ENCODE measurements at regions not wholly inside any gene's neighbourhood (a gene's known extent, or its start where the extent isn't known, plus 50 kb on each side); places are given as distances from the start of the nearest gene placed in this dataset.

GRCh38 chr1:5341471-5341870 lies 650.8 kb downstream of the NPHP4 start:
- H3K4me3 Mint-ChIP-seq: no peak overlapping the region
- no peaks in the 10 kb centered on the region for H3K36me3 Mint-ChIP-seq (ENCODE audit: low read depth)
- no peaks in the 10 kb centered on the region for H3K4me1 Mint-ChIP-seq
- no peak overlapping the region for H3K27ac Mint-ChIP-seq
- H3K9me3 Mint-ChIP-seq: no peaks in the 10 kb centered on the region
- TF ChIP-seq CTCF (IDR thresholded peaks at IDR 0.05; ENCODE audit: unreplicated experiment in 3 of 3): no peak
- peaks cover 35% of the 10 kb centered on the region for H3K27me3 Mint-ChIP-seq (ENCODE audit: low read depth)

GRCh38 chr1:5340560-5341130 lies 651.6 kb downstream of the NPHP4 start:
- no peak for TF ChIP-seq CTCF (IDR thresholded peaks at IDR 0.05; ENCODE audit: unreplicated experiment in 3 of 3)
- Mint-ChIP-seq H3K27ac (no peak overlapping the region), H3K4me1 (no peaks in the 10 kb centered on the region), H3K36me3 (ENCODE audit: low read depth) (no peaks in the 10 kb centered on the region), H3K9me3 (no peaks in the 10 kb centered on the region), H3K4me3 (no peak overlapping the region), H3K27me3 (ENCODE audit: low read depth) (peaks cover 37% of the 10 kb centered on the region)

GRCh38 chr1:5338466-5338865 lies 653.8 kb downstream of the NPHP4 start:
- no peak overlapping the region for H3K4me3 Mint-ChIP-seq
- no peaks in the 10 kb centered on the region for H3K36me3 Mint-ChIP-seq (ENCODE audit: low read depth)
- no peak for TF ChIP-seq CTCF (IDR thresholded peaks at IDR 0.05; ENCODE audit: unreplicated experiment in 3 of 3)
- no peak overlapping the region for H3K27ac Mint-ChIP-seq
- H3K9me3 Mint-ChIP-seq: no peaks in the 10 kb centered on the region
- peaks cover 30% of the 10 kb centered on the region for H3K27me3 Mint-ChIP-seq (ENCODE audit: low read depth)
- H3K4me1 Mint-ChIP-seq: no peaks in the 10 kb centered on the region

GRCh38 chr1:5333291-5333690 lies 658.9 kb downstream of the NPHP4 start:
- Mint-ChIP-seq H3K4me3 (no peak overlapping the region), H3K9me3 (peaks cover 5% of the 10 kb centered on the region), H3K4me1 (no peaks in the 10 kb centered on the region), H3K36me3 (ENCODE audit: low read depth) (no peaks in the 10 kb centered on the region), H3K27ac (no peak overlapping the region), H3K27me3 (ENCODE audit: low read depth) (peaks cover 30% of the 10 kb centered on the region)
- no peak for TF ChIP-seq CTCF (IDR thresholded peaks at IDR 0.05; ENCODE audit: unreplicated experiment in 3 of 3)

GRCh38 chr1:5331101-5331500 lies 661.1 kb downstream of the NPHP4 start:
- Mint-ChIP-seq H3K9me3 (peaks cover 8% of the 10 kb centered on the region), H3K4me3 (no peak overlapping the region), H3K4me1 (no peaks in the 10 kb centered on the region), H3K27me3 (ENCODE audit: low read depth) (peaks cover 27% of the 10 kb centered on the region), H3K36me3 (ENCODE audit: low read depth) (no peaks in the 10 kb centered on the region), H3K27ac (no peak overlapping the region)
- TF ChIP-seq CTCF (IDR thresholded peaks at IDR 0.05; ENCODE audit: unreplicated experiment in 3 of 3): no peak

- H3K9me3 Mint-ChIP-seq: peaks cover 8% of the 10 kb centered on the region
- peaks cover 21% of the 10 kb centered on the region for H3K27me3 Mint-ChIP-seq (ENCODE audit: low read depth)
- H3K27ac Mint-ChIP-seq: no peak overlapping the region
- no peaks in the 10 kb centered on the region for H3K4me1 Mint-ChIP-seq
- H3K36me3 Mint-ChIP-seq (ENCODE audit: low read depth): no peaks in the 10 kb centered on the region
- no peak overlapping the region for H3K4me3 Mint-ChIP-seq
- no peak for TF ChIP-seq CTCF (IDR thresholded peaks at IDR 0.05; ENCODE audit: unreplicated experiment in 3 of 3)
These were observed 663.0 kb downstream of the NPHP4 start for GRCh38 chr1:5329068-5329739.
